A673 (cell line): ENCODE measurements at regions not wholly inside any gene's neighbourhood (a gene's known extent, or its start where the extent isn't known, plus 50 kb on each side); places are given as distances from the start of the nearest gene placed in this dataset.
A peak's percentile ranks its signal among the peaks of the same experiment; 100 is the strongest.

Experiments
- BruUV-seq: library from RNA; stranded (reverse); fragments of 400-500 nt; replicated peaks from 2 replicates; lab custom pipeline; 2021; lab: Mats Ljungman, UMichigan
- CTCF ChIA-PET: fragments of 300-600 bp; sonication (Branson Sonifier 250); formaldehyde crosslinking; loops from one replicate; lab custom pipeline; 2022; ENCODE audit warnings: antibody characterized with exemption; lab: Charles Lee
- POLR2A ChIA-PET: fragments of 300-600 bp; sonication (Branson Sonifier 250); formaldehyde crosslinking; loops from one replicate; lab custom pipeline; 2022; ENCODE audit warnings: antibody characterized with exemption; ENCODE audit not compliant: low non-redundant PET; lab: Charles Lee
- DNase-seq: peaks from one replicate; pipeline ENCODE4 v3.0.0-alpha.2; 2015; ENCODE audit warnings: low spot score
- H3K27ac ChIP-seq: fragments of 200-600 bp; sonication (generic); 2 replicates; pipeline ENCODE4 v1.5.1; 2016; ENCODE audit warnings: mixed run types, low read depth, mild to moderate bottlenecking, mixed read lengths, antibody characterized with exemption, low read length; ENCODE audit not compliant: poor library complexity, severe bottlenecking
- H3K27me3 ChIP-seq: fragments of 200-600 bp; sonication (generic); replicated peaks from 2 replicates; pipeline ENCODE4 v1.6.1; 2017; ENCODE audit warnings: mixed run types, low read depth, mild to moderate bottlenecking, mixed read lengths, antibody characterized with exemption, low read length; ENCODE audit not compliant: insufficient read depth, poor library complexity
- H3K36me3 ChIP-seq: fragments of 200-600 bp; sonication (generic); 2 replicates; pipeline ENCODE4 v1.6.1; 2016; ENCODE audit warnings: mixed run types, mild to moderate bottlenecking, mixed read lengths, antibody characterized with exemption, low read length; ENCODE audit not compliant: insufficient read depth, poor library complexity, severe bottlenecking
- H3K4me1 ChIP-seq: fragments of 200-600 bp; sonication (generic); 2 replicates; pipeline ENCODE4 v1.6.1; 2017; ENCODE audit warnings: mixed run types, mild to moderate bottlenecking, mixed read lengths, antibody characterized with exemption, low read length; ENCODE audit not compliant: insufficient read depth, poor library complexity, severe bottlenecking
- H3K4me3 ChIP-seq: fragments of 200-600 bp; sonication (generic); 2 replicates; pipeline ENCODE4 v1.5.1; 2016; ENCODE audit warnings: low read depth, mixed run types, mild to moderate bottlenecking, mixed read lengths, low read length; ENCODE audit not compliant: poor library complexity, severe bottlenecking
- H3K9me3 ChIP-seq: fragments of 200-600 bp; sonication (generic); 2 replicates; pipeline ENCODE4 v1.6.1; 2016; ENCODE audit warnings: mixed run types, low read depth, mild to moderate bottlenecking, mixed read lengths, antibody characterized with exemption, low read length; ENCODE audit not compliant: poor library complexity, severe bottlenecking
- CTCF ChIP-seq: fragments of 300-800, 200-600 bp; sonication (generic); conservative IDR thresholded peaks from 2 replicates; pipeline ENCODE4 v1.5.1; 2017; ENCODE audit warnings: low read depth, mild to moderate bottlenecking, antibody characterized with exemption, low read length, moderate library complexity, mixed read lengths
- EZH2 ChIP-seq: fragments of 200-600 bp; sonication (generic); IDR thresholded peaks from 2 replicates; pipeline ENCODE4 v1.6.1; 2017; ENCODE audit warnings: borderline replicate concordance, low read depth, mild to moderate bottlenecking, mixed read lengths, antibody characterized with exemption, low read length; ENCODE audit not compliant: poor library complexity, severe bottlenecking
- intact Hi-C: fragments of 100-400 bp; cut with micrococcal nuclease; formaldehyde crosslinking; loops from one replicate; pipeline ENCODE4 v1.10.0; 2022; ENCODE audit not compliant: unreplicated experiment

DNA sequence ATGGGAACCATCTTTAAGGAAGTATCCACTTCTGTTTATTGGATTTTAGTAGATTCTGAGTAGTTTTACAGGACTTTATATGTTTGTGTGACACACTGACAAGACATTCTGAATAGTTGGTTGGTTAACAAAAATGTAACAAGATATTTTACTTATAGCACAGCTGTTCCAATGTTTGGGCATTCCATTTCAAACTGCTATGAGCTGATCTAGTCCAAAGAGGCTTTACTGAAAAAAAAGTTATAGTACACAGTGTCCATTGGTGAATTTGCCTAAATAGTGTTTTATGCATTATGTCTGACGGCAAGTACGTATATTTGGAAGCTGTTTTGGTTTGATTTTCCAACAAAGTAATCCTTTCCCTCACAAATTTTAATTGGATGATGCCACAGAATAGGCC, 99.1 kb downstream of the SAMD9 start:
- BruUV-seq = no TSS peak
- POLR2A ChIA-PET = no interaction called here

DNA sequence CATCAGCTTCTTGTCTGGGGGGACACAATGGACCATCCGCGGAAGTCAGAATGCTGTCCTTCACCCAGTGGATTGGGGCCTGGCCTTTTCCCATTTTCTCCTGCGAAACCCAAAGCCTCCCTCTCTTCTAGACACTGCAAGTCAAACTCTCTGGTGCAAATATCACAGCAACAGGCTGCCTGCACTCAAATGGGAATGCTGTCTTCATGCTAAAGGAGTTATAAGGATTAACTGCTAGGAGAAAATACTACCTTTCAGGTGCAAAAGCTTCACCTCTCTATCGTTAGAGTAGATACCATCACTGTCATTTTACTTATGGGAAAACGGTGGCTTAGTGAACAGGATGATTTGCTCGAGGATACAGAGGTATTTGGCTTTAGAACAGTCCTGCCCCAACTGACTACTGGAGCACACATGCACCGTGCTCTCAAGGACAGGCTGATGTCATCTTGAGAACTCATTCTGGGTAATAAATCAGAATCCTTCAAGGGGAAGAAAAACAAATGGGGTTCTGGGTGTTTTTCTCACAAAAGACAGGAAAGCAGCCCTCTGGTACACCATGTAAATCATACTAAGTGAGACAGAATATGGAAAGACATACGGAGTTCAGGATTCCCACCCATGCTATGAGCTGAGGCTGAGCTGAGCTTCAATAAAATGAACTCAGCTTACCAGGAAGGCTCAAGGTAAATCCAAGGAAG, 100.9 kb downstream of the SAMD9 start:
- Histone ChIP-seq H3K36me3 (no peaks in the 10 kb centered on the region), H3K27me3 (no peaks in the 10 kb centered on the region), H3K4me3 (no peak overlapping the region), H3K4me1 (peaks cover 31% of the 10 kb centered on the region), H3K9me3 (no peaks in the 10 kb centered on the region), H3K27ac (no peak overlapping the region)
- POLR2A ChIA-PET = no interaction called here
- CTCF ChIA-PET = no interaction called here
- peak; percentile 40 for DNase-seq
- intact Hi-C loops = no loop called here
- no TSS peak for BruUV-seq
- TF ChIP-seq EZH2 (no peak), CTCF (no peak)

More for the DNA sequence above, 99.1 kb downstream of the SAMD9 start:
- peaks cover 29% of the 10 kb centered on the region for H3K4me1 ChIP-seq
- H3K27me3 ChIP-seq = no peaks in the 10 kb centered on the region
- H3K36me3 ChIP-seq = no peaks in the 10 kb centered on the region
- no peak overlapping the region for H3K27ac ChIP-seq
- intact Hi-C loops = no loop called here
- H3K4me3 ChIP-seq = no peak overlapping the region
- TF ChIP-seq CTCF = no peak
- TF ChIP-seq EZH2 = no peak
- CTCF ChIA-PET = no interaction called here
- no peaks in the 10 kb centered on the region for H3K9me3 ChIP-seq
- no peak for DNase-seq

DNA sequence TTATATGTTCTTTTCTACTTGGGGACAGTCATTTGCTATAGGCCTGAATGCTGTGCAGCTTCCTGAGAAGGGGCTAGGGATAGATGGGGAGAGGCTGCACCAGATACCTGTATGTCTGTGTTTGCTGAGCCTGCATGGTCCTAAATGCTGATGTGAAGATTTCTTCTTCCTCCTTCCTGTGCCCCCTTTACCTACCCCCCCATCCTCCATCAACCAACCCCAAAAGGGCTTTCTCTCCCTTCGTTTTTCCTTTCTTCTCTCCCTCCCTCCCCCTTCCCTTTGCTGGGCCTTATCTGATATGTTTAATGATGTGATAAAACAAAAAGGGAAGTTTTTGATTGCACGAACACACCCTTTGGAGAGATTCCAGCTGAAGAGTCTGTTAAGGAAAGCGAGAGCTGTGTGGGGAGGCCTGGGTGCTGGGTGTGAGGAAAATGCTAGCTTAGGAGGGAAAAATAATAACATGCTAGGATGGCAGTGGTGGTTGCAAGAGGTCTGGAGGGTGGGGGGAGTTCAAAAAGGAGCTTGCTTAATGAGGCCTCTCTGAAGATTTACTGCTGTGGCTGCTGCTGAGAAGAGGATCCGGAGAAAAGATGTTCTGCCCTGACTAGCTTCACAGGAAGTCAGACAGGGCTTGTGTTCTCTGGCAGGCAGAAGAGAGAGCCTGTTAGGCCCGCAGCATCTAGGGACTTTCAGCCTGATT, 101.8 kb downstream of the SAMD9 start:
- POLR2A ChIA-PET = no interaction called here
- Histone ChIP-seq H3K4me3 (no peak overlapping the region), H3K4me1 (peaks cover 31% of the 10 kb centered on the region), H3K36me3 (no peaks in the 10 kb centered on the region), H3K9me3 (no peaks in the 10 kb centered on the region), H3K27ac (no peak overlapping the region), H3K27me3 (no peaks in the 10 kb centered on the region)
- CTCF ChIA-PET = no interaction called here
- TF ChIP-seq CTCF = no peak
- no TSS peak for BruUV-seq
- intact Hi-C loops = no loop called here
- DNase-seq = peak; percentile 31
